GM06990 (cell line): ENCODE measurements at regions not wholly inside any gene's neighbourhood (a gene's known extent, or its start where the extent isn't known, plus 50 kb on each side); places are given as distances from the start of the nearest gene placed in this dataset.

Experiments
- DNase-seq: peaks from one replicate; pipeline ENCODE4 v3.0.0-alpha.2; 2011; ENCODE audit not compliant: insufficient read length; ENCODE audit errors: extremely low read depth
- H3K27me3 ChIP-seq: replicated peaks from 2 replicates; pipeline ENCODE4 v1.6.0; 2011; ENCODE audit warnings: low read length; ENCODE audit not compliant: control insufficient read depth, insufficient read depth
- H3K36me3 ChIP-seq: 2 replicates; pipeline ENCODE4 v1.5.1; 2011; ENCODE audit warnings: low read length; ENCODE audit not compliant: control insufficient read depth, insufficient read depth
- H3K4me3 ChIP-seq: replicated peaks from 2 replicates; pipeline ENCODE4 v1.5.1; 2011; ENCODE audit warnings: low read depth, mild to moderate bottlenecking, control low read depth, low read length
- CTCF ChIP-seq: IDR thresholded peaks from 2 replicates; pipeline ENCODE4 v1.5.1; 2011; ENCODE audit warnings: low read length, control low read depth, mild to moderate bottlenecking, inconsistent platforms; ENCODE audit not compliant: insufficient read depth, poor library complexity, severe bottlenecking

- no peak for TF ChIP-seq CTCF
- H3K27me3 ChIP-seq: no peaks in the 10 kb centered on the region
- H3K4me3 ChIP-seq: no peak overlapping the region
- no peak for DNase-seq
- H3K36me3 ChIP-seq: no peaks in the 10 kb centered on the region
These were observed 411.4 kb downstream of the CCDC91 start for GRCh38 chr12:28601570-28602058.

GRCh38 chr12:28602786-28603185 is 412.5 kb downstream of the CCDC91 start:
- no peaks in the 10 kb centered on the region for H3K27me3 ChIP-seq
- DNase-seq: no peak
- TF ChIP-seq CTCF: no peak
- no peak overlapping the region for H3K4me3 ChIP-seq
- no peaks in the 10 kb centered on the region for H3K36me3 ChIP-seq

- H3K36me3 ChIP-seq: no peaks in the 10 kb centered on the region
- H3K4me3 ChIP-seq: no peak overlapping the region
- H3K27me3 ChIP-seq: no peaks in the 10 kb centered on the region
- DNase-seq: no peak
- no peak for TF ChIP-seq CTCF
These were observed 413.0 kb downstream of the CCDC91 start for GRCh38 chr12:28603239-28603638.

GRCh38 chr12:28603801-28604200 is 413.5 kb downstream of the CCDC91 start:
- DNase-seq: no peak
- TF ChIP-seq CTCF: no peak
- Histone ChIP-seq H3K4me3 (no peak overlapping the region), H3K36me3 (no peaks in the 10 kb centered on the region), H3K27me3 (no peaks in the 10 kb centered on the region)

GRCh38 chr12:28604240-28604639 is 414.0 kb downstream of the CCDC91 start:
- no peak for TF ChIP-seq CTCF
- DNase-seq: no peak
- H3K36me3 ChIP-seq: no peaks in the 10 kb centered on the region
- H3K4me3 ChIP-seq: no peak overlapping the region
- H3K27me3 ChIP-seq: no peaks in the 10 kb centered on the region

- no peaks in the 10 kb centered on the region; the same call in 1 of the 2 replicates for H3K27me3 ChIP-seq
- H3K4me3 ChIP-seq: no peak overlapping the region
- no peak for DNase-seq
- no peaks in the 10 kb centered on the region for H3K36me3 ChIP-seq
- no peak for TF ChIP-seq CTCF
These were observed 416.8 kb downstream of the CCDC91 start for GRCh38 chr12:28606967-28607557.
